ENCODE measurements at regions not wholly inside any gene's neighbourhood (a gene's known extent, or its start where the extent isn't known, plus 50 kb on each side); places are given as distances from the start of the nearest gene placed in this dataset.

- DNase-seq (ENCODE audit: low spot score): no peak
- H3K27ac ChIP-seq: no peak overlapping the region
- no peak for TF ChIP-seq CTCF (IDR thresholded peaks at IDR 0.05)
- H3K4me3 ChIP-seq: no peak overlapping the region
These were observed 269.3 kb downstream of the PPP1R3A start for GRCh38 chr7:113649556-113649955.

GRCh38 chr7:113639221-113639620, 279.6 kb downstream of the PPP1R3A start:
- Histone ChIP-seq H3K4me3 (no peak overlapping the region), H3K27ac (no peak overlapping the region)
- no peak for DNase-seq (ENCODE audit: low spot score)
- no peak for TF ChIP-seq CTCF (IDR thresholded peaks at IDR 0.05)

GRCh38 chr7:113636727-113637421, 281.9 kb downstream of the PPP1R3A start:
- Histone ChIP-seq H3K27ac (no peak overlapping the region), H3K4me3 (no peak overlapping the region)
- TF ChIP-seq CTCF (IDR thresholded peaks at IDR 0.05): no peak
- no peak for DNase-seq (ENCODE audit: low spot score)

GRCh38 chr7:113635492-113635891, 283.3 kb downstream of the PPP1R3A start:
- Histone ChIP-seq H3K27ac (no peak overlapping the region), H3K4me3 (no peak overlapping the region)
- DNase-seq (ENCODE audit: low spot score): no peak
- TF ChIP-seq CTCF (IDR thresholded peaks at IDR 0.05): no peak

- TF ChIP-seq CTCF (IDR thresholded peaks at IDR 0.05): no peak
These were observed 285.7 kb downstream of the PPP1R3A start for GRCh38 chr7:113633073-113633472.

GRCh38 chr7:113628948-113629847, 289.6 kb downstream of the PPP1R3A start:
- no peak for DNase-seq (ENCODE audit: low spot score)
- Histone ChIP-seq H3K4me3 (no peak overlapping the region), H3K27ac (no peak overlapping the region)
- TF ChIP-seq CTCF (IDR thresholded peaks at IDR 0.05): no peak

More at GRCh38 chr7:113633073-113633472, 285.7 kb downstream of the PPP1R3A start:
- no peak for DNase-seq (ENCODE audit: low spot score)
- Histone ChIP-seq H3K4me3 (no peak overlapping the region), H3K27ac (no peak overlapping the region)
